K562 (cell line): ENCODE measurements at regions not wholly inside any gene's neighbourhood (a gene's known extent, or its start where the extent isn't known, plus 50 kb on each side); places are given as distances from the start of the nearest gene placed in this dataset.

ENCODE experiments used
- ATAC-seq: fragments of 200-7000 bp; cut with Tn5 transposase; 3 replicates; pipeline ENCODE4 v1.9.1; 2020; ENCODE audit warnings: moderate library complexity
- BruUV-seq: library from RNA; stranded (reverse); fragments of 400-500 nt; replicated peaks from 2 replicates; lab custom pipeline; 2021; lab: Mats Ljungman, UMichigan
- CTCF ChIA-PET: fragments of 300-600 bp; formaldehyde crosslinking; extraction: SDS; loops from one replicate; lab custom pipeline; 2021; ENCODE audit warnings: low intra/inter-chr PET ratio; lab: Yijun Ruan, JAX
- POLR2A ChIA-PET: fragments of 300-600, 350-650 bp; sonication (Branson Sonifier 250); formaldehyde crosslinking; extraction: SDS; loops from one replicate; lab custom pipeline; 2021; ENCODE audit warnings: antibody characterized with exemption, inconsistent platforms; lab: Yijun Ruan, JAX
- DNase-seq, 4 experiments: peaks; one replicate each; pipeline versions ENCODE4 v3.0.0 to v3.0.0-alpha.2; 2011 to 2018; ENCODE audit warnings: low spot score in 3 of 4, mixed read lengths in 3 of 4; ENCODE audit errors: extremely low read depth in 1 of 4
- FAIRE-seq: peaks from 2 replicates; lab custom pipeline; 2011; peaks lifted over from hg19 to GRCh38; lab: Jason Lieb, UNC
- H2AFZ ChIP-seq: 2 replicates; pipeline ENCODE4 v1.6.0; 2011; ENCODE audit warnings: low read depth, low read length, control low read depth, inconsistent platforms
- H3K27ac ChIP-seq: fragments of 200-600 bp; 3 replicates; pipeline ENCODE4 v1.8.0; 2011; ENCODE audit warnings: low read depth, mild to moderate bottlenecking, control low read depth, inconsistent platforms, low read length, moderate library complexity, mixed read lengths; ENCODE audit errors: extremely low read depth
- H3K27me3 ChIP-seq, 2 experiments: fragments of 300-600 bp in 1 of 2; 2 replicates in 1 of 2; 3 replicates in 1 of 2; pipeline versions ENCODE4 v1.6.0 to v1.8.0; 2011; ENCODE audit warnings: inconsistent platforms in 2 of 2, low read length in 2 of 2, mild to moderate bottlenecking in 1 of 2, mixed read lengths in 1 of 2, moderate library complexity in 1 of 2; ENCODE audit not compliant: control insufficient read depth in 2 of 2, insufficient read depth in 2 of 2
- H3K36me3 ChIP-seq: fragments of 300-600 bp; 3 replicates; pipeline ENCODE4 v1.8.0; 2011; ENCODE audit warnings: mild to moderate bottlenecking, low read length, inconsistent platforms; ENCODE audit not compliant: control insufficient read depth, insufficient read depth
- H3K4me1 ChIP-seq, 2 experiments: fragments of 200-600 bp in 1 of 2; replicated peaks in 1 of 2; 2 replicates in 1 of 2; 3 replicates in 1 of 2; pipeline versions ENCODE4 v1.5.1 to v1.8.0; 2011; ENCODE audit warnings: inconsistent platforms in 2 of 2, low read length in 2 of 2, mild to moderate bottlenecking in 1 of 2, mixed read lengths in 1 of 2, moderate library complexity in 1 of 2; ENCODE audit not compliant: control insufficient read depth in 2 of 2, insufficient read depth in 2 of 2
- H3K4me2 ChIP-seq: 2 replicates; pipeline ENCODE4 v1.6.1; 2011; ENCODE audit warnings: low read length, control low read depth, inconsistent platforms, mixed read lengths; ENCODE audit not compliant: insufficient read depth
- H3K4me3 ChIP-seq: fragments of 200-600 bp; sonication (generic), shearing (Covaris generic); 2 replicates; pipeline ENCODE4 v1.5.1; 2016; ENCODE audit warnings: control low read depth, inconsistent platforms
- H3K79me2 ChIP-seq: fragments of 200-600 bp; 3 replicates; pipeline ENCODE4 v1.8.0; 2011; ENCODE audit warnings: low read length, inconsistent platforms; ENCODE audit not compliant: control insufficient read depth, insufficient read depth
- H3K9ac ChIP-seq, 2 experiments: 2 replicates each; pipeline versions ENCODE4 v1.6.0 to v1.6.1; 2011; ENCODE audit warnings: low read depth in 2 of 2, low read length in 2 of 2, control low read depth in 1 of 2, inconsistent platforms in 1 of 2, mild to moderate bottlenecking in 1 of 2, mixed read lengths in 1 of 2; ENCODE audit not compliant: insufficient read depth in 1 of 2
- H3K9me1 ChIP-seq: one replicate; pipeline ENCODE4 v1.6.0; 2011; ENCODE audit warnings: inconsistent platforms, mild to moderate bottlenecking, low read length, moderate library complexity; ENCODE audit not compliant: control insufficient read depth, insufficient read depth
- H3K9me3 ChIP-seq: replicated peaks from 2 replicates; pipeline ENCODE4 v1.5.1; 2011; ENCODE audit warnings: low read depth, low read length, inconsistent platforms; ENCODE audit not compliant: control insufficient read depth, insufficient read depth
- H4K20me1 ChIP-seq: replicated peaks from 2 replicates; pipeline ENCODE4 v1.6.1; 2011; ENCODE audit warnings: low read length, inconsistent platforms, mixed read lengths; ENCODE audit not compliant: control insufficient read depth, insufficient read depth
- CTBP1 ChIP-seq: fragments of 450-650 bp; IDR thresholded peaks from 2 replicates; pipeline ENCODE4 v1.6.1; 2016; ENCODE audit warnings: borderline replicate concordance
- HNRNPUL1 ChIP-seq: fragments of 200-400 bp; formaldehyde crosslinking; IDR thresholded peaks from 2 replicates; pipeline ENCODE4 v1.6.1; 2017; ENCODE audit warnings: low read length
- ILF3 ChIP-seq: fragments of 450-650 bp; IDR thresholded peaks from 2 replicates; pipeline ENCODE4 v1.6.1; 2018; ENCODE audit warnings: antibody characterized with exemption, mild to moderate bottlenecking, moderate library complexity, borderline replicate concordance
- MYBL2 ChIP-seq, 2 experiments: fragments of 450-650 bp in 1 of 2; sonication (generic) in 1 of 2; formaldehyde crosslinking in 1 of 2; IDR thresholded peaks; 2 replicates each; pipeline versions ENCODE4 v1.6.1 to v1.8.1; 2017 to 2022; ENCODE audit warnings: borderline replicate concordance in 1 of 2, inconsistent platforms in 1 of 2, low read depth in 1 of 2, mild to moderate bottlenecking in 1 of 2, missing genetic modification reagents in 1 of 2, moderate library complexity in 1 of 2
- POLR3G ChIP-seq: IDR thresholded peaks from 2 replicates; pipeline ENCODE4 v1.6.1; 2011; ENCODE audit not compliant: insufficient read length, insufficient replicate concordance; ENCODE audit errors: extremely low read depth
- RB1 ChIP-seq: fragments of 450-650 bp; IDR thresholded peaks from 2 replicates; pipeline ENCODE4 v1.6.1; 2017; ENCODE audit warnings: low read depth, mild to moderate bottlenecking
- STAG1 ChIP-seq: sonication (generic); formaldehyde crosslinking; IDR thresholded peaks from 2 replicates; pipeline ENCODE4 v1.5.0; 2020; ENCODE audit warnings: missing genetic modification reagents, borderline replicate concordance
- TEAD2 ChIP-seq: fragments of 450-650 bp; IDR thresholded peaks from 2 replicates; pipeline ENCODE4 v1.6.1; 2016; ENCODE audit warnings: missing genetic modification characterization, control low read depth, missing compliant biosample characterization
- WHSC1 ChIP-seq: IDR thresholded peaks from one replicate; pipeline ENCODE4 v1.6.1; 2012; ENCODE audit warnings: low read length, control low read depth, inconsistent platforms
- XRCC4 ChIP-seq: IDR thresholded peaks from one replicate; pipeline ENCODE4 v1.6.1; 2011; ENCODE audit not compliant: insufficient read depth, insufficient read length; ENCODE audit errors: extremely low read depth
- WGBS: fragments of 100-300 bp; shearing (Covaris generic); methylation state at CpG from one replicate; pipeline ENCODE4 v1.1.6; 2016; ENCODE audit warnings: low coverage, mixed read lengths; ENCODE audit not compliant: insufficient coverage; ENCODE audit errors: missing lambda C conversion rate; 5-methylcytosine and 5-hydroxymethylcytosine counted together
- in situ Hi-C: fragments of 300-500 bp; cut with MboI; formaldehyde crosslinking; loops from 4 replicates; pipeline ENCODE4 v1.15.0; 2018; ENCODE audit warnings: inconsistent platforms, mixed read lengths
- intact Hi-C: fragments of 100-400 bp; cut with micrococcal nuclease; formaldehyde crosslinking; loops from 2 replicates; pipeline ENCODE4 v1.14.2; 2022
- TF ChIP-seq, protein P1 (sequence below): fragments of 200-800 bp; sonication (Bioruptor generic); IDR thresholded peaks from 2 replicates; pipeline ENCODE4 v1.6.1; 2016; ENCODE audit warnings: missing genetic modification characterization, missing compliant biosample characterization
- TF ChIP-seq, protein P2 (sequence below), 3 experiments: fragments of 200-800 bp in 1 of 3; sonication (Bioruptor generic) in 1 of 3; sonication (generic) in 1 of 3; formaldehyde crosslinking in 1 of 3; IDR thresholded peaks; 2 replicates each; pipeline versions ENCODE4 v1.6.1 to v1.8.0; 2016 to 2022; ENCODE audit warnings: mild to moderate bottlenecking in 2 of 3, missing compliant biosample characterization in 2 of 3, missing genetic modification characterization in 2 of 3, missing genetic modification reagents in 1 of 3
- TF ChIP-seq, protein P3 (sequence below): fragments of 250-450 bp; sonication (Bioruptor Pico); IDR thresholded peaks from 2 replicates; pipeline ENCODE4 v1.5.0; 2021
- TF ChIP-seq, protein P4 (sequence below): sonication (generic); formaldehyde crosslinking; IDR thresholded peaks from 2 replicates; pipeline ENCODE4 v1.8.0; 2022; ENCODE audit warnings: mild to moderate bottlenecking, missing genetic modification reagents, borderline replicate concordance

DNA sequence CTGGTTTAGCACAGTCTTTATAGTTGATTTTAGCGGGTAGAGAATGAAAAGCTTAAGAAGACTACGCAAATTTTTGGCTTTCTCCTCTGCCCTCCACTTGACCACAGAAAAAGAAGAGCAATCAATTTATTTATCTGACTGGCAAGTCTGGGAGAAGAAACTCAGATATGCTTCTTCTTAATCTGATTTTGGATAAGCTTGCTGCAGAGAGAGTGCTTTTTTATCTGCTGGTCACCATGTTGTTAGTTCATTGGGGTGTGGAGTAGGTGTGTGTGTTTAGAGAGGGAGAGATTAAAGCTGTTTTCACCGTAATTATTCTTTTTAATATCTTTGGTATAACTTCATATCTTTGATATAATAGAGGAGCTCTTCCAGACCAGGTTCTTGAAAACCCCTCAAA lies 471.4 kb upstream of the SLC10A2 start:
- intact Hi-C loops = no loop called here
- POLR2A ChIA-PET = no interaction called here

More for the DNA sequence above, 471.4 kb upstream of the SLC10A2 start:
- no peak for DNase-seq
- ATAC-seq = no peak
- Histone ChIP-seq H3K79me2 (no peaks in the 10 kb centered on the region), H3K4me2 (no peak overlapping the region), H3K9me1 (no peaks in the 10 kb centered on the region), H3K9me3 (no peaks in the 10 kb centered on the region), H3K4me3 (no peak overlapping the region), H3K9ac (no peak overlapping the region), H3K4me1 (no peaks in the 10 kb centered on the region), H4K20me1 (no peaks in the 10 kb centered on the region), H3K27me3 (no peaks in the 10 kb centered on the region), H2AFZ (no peak overlapping the region), H3K27ac (no peak overlapping the region), H3K36me3 (no peaks in the 10 kb centered on the region)
- BruUV-seq = no TSS peak
- in situ Hi-C loops = no loop called here
- FAIRE-seq = no peak
- 5% methylated on average over 3 of the region's 3 CpGs for WGBS
- TF ChIP-seq XRCC4 (no peak), ILF3 (no peak), WHSC1 (no peak), MYBL2 (IDR thresholded peaks at IDR 0.05; ENCODE audit: low read depth) (no peak), MYBL2 (CRISPR knock-in tag; IDR thresholded peaks at IDR 0.05; ENCODE audit: borderline replicate concordance) (no peak), STAG1 (CRISPR knock-in tag) (no peak), CTBP1 (no peak), TEAD2 (no peak), RB1 (no peak), POLR3G (no peak), HNRNPUL1 (no peak)
- TF ChIP-seq, protein P1, sequence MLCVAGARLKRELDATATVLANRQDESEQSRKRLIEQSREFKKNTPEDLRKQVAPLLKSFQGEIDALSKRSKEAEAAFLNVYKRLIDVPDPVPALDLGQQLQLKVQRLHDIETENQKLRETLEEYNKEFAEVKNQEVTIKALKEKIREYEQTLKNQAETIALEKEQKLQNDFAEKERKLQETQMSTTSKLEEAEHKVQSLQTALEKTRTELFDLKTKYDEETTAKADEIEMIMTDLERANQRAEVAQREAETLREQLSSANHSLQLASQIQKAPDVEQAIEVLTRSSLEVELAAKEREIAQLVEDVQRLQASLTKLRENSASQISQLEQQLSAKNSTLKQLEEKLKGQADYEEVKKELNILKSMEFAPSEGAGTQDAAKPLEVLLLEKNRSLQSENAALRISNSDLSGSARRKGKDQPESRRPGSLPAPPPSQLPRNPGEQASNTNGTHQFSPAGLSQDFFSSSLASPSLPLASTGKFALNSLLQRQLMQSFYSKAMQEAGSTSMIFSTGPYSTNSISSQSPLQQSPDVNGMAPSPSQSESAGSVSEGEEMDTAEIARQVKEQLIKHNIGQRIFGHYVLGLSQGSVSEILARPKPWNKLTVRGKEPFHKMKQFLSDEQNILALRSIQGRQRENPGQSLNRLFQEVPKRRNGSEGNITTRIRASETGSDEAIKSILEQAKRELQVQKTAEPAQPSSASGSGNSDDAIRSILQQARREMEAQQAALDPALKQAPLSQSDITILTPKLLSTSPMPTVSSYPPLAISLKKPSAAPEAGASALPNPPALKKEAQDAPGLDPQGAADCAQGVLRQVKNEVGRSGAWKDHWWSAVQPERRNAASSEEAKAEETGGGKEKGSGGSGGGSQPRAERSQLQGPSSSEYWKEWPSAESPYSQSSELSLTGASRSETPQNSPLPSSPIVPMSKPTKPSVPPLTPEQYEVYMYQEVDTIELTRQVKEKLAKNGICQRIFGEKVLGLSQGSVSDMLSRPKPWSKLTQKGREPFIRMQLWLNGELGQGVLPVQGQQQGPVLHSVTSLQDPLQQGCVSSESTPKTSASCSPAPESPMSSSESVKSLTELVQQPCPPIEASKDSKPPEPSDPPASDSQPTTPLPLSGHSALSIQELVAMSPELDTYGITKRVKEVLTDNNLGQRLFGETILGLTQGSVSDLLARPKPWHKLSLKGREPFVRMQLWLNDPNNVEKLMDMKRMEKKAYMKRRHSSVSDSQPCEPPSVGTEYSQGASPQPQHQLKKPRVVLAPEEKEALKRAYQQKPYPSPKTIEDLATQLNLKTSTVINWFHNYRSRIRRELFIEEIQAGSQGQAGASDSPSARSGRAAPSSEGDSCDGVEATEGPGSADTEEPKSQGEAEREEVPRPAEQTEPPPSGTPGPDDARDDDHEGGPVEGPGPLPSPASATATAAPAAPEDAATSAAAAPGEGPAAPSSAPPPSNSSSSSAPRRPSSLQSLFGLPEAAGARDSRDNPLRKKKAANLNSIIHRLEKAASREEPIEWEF (CRISPR knock-in tag) = no peak
- TF ChIP-seq, protein P2, sequence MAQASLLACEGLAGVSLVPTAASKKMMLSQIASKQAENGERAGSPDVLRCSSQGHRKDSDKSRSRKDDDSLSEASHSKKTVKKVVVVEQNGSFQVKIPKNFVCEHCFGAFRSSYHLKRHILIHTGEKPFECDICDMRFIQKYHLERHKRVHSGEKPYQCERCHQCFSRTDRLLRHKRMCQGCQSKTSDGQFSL (CRISPR knock-in tag; IDR thresholded peaks at IDR 0.05) = no peak
- TF ChIP-seq, protein P2 (tag; IDR thresholded peaks at IDR 0.05) = no peak
- TF ChIP-seq, protein P3, sequence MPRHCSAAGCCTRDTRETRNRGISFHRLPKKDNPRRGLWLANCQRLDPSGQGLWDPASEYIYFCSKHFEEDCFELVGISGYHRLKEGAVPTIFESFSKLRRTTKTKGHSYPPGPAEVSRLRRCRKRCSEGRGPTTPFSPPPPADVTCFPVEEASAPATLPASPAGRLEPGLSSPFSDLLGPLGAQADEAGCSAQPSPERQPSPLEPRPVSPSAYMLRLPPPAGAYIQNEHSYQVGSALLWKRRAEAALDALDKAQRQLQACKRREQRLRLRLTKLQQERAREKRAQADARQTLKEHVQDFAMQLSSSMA (CRISPR knock-in tag) = no peak
- TF ChIP-seq, protein P4, sequence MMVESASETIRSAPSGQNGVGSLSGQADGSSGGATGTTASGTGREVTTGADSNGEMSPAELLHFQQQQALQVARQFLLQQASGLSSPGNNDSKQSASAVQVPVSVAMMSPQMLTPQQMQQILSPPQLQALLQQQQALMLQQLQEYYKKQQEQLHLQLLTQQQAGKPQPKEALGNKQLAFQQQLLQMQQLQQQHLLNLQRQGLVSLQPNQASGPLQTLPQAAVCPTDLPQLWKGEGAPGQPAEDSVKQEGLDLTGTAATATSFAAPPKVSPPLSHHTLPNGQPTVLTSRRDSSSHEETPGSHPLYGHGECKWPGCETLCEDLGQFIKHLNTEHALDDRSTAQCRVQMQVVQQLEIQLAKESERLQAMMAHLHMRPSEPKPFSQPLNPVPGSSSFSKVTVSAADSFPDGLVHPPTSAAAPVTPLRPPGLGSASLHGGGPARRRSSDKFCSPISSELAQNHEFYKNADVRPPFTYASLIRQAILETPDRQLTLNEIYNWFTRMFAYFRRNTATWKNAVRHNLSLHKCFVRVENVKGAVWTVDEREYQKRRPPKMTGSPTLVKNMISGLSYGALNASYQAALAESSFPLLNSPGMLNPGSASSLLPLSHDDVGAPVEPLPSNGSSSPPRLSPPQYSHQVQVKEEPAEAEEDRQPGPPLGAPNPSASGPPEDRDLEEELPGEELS (CRISPR knock-in tag) = no peak
- CTCF ChIA-PET = no interaction called here
